Right lobe of liver (tissue), 4 donors: ENCODE measurements at regions not wholly inside any gene's neighbourhood (a gene's known extent, or its start where the extent isn't known, plus 50 kb on each side); places are given as distances from the start of the nearest gene placed in this dataset.

ENCODE experiments used
- POLR2A ChIP-seq: fragments of 450-650 bp; IDR thresholded peaks from one replicate; pipeline ENCODE4 v1.6.1; 2017; ENCODE audit warnings: antibody characterized with exemption, mild to moderate bottlenecking
- TF ChIP-seq, protein P1 (sequence below), 4 donors: fragments of 200-600 bp in 3 of 4; fragments of 450-650 bp in 1 of 4; IDR thresholded peaks; one replicate each; pipeline versions ENCODE4 v1.5.1 to v1.8.0; 2016 to 2022; ENCODE audit warnings: antibody characterized with exemption in 4 of 4, mild to moderate bottlenecking in 2 of 4
- donor health status: DM: no; HTN: no; CAD: no.
- donor health status: DM: no; HTN: no; CAD: no.
- donor health status: DM: no; HTN: yes; CAD: no.

DNA sequence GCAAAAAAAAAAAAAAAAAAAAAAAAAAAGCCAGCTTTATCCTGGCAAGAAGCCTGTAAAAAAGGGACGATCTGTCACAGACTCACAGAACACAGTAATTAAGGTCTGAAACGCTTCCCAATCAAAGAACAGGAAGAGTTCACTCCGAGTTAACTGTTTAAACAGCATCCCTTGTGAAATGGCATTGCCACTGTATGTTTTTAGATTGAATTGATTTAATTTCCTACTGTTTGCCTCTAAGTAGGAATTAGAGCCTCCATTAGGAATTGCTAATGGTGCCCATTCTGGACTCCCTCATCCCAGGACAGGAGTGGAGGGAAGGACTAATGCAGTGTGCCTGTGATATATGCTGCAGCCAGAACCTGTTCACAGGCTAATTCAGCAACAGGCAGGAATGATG is 370.8 kb downstream of the RWDD3 start:
- TF ChIP-seq, protein P1, sequence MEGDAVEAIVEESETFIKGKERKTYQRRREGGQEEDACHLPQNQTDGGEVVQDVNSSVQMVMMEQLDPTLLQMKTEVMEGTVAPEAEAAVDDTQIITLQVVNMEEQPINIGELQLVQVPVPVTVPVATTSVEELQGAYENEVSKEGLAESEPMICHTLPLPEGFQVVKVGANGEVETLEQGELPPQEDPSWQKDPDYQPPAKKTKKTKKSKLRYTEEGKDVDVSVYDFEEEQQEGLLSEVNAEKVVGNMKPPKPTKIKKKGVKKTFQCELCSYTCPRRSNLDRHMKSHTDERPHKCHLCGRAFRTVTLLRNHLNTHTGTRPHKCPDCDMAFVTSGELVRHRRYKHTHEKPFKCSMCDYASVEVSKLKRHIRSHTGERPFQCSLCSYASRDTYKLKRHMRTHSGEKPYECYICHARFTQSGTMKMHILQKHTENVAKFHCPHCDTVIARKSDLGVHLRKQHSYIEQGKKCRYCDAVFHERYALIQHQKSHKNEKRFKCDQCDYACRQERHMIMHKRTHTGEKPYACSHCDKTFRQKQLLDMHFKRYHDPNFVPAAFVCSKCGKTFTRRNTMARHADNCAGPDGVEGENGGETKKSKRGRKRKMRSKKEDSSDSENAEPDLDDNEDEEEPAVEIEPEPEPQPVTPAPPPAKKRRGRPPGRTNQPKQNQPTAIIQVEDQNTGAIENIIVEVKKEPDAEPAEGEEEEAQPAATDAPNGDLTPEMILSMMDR (IDR thresholded peaks at IDR 0.05), result no peak
- no peak for TF ChIP-seq POLR2A
